ENCODE measurements at regions not wholly inside any gene's neighbourhood (a gene's known extent, or its start where the extent isn't known, plus 50 kb on each side); places are given as distances from the start of the nearest gene placed in this dataset.

DNA sequence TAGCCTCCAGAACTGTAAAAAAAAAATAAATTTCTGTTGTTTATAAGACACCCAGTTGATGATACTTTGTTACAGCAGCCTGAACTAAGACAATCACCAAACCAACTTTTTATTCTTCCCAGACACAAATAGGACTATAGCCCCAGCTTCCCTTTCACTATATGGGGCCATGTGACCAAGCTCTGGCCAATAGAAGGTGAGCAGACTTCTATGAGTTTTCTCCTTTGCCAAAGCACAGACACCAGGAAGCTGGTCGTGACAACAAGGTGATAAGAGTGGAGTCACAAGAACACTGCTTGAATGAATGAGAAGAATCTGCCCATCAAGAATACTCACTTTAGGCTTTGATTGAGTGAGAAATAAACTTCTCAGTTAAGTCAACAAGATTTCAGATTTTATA is 217.7 kb downstream of the DEPDC1B start:
- 35% methylated on average over 1 of the region's 1 CpG for WGBS

DNA sequence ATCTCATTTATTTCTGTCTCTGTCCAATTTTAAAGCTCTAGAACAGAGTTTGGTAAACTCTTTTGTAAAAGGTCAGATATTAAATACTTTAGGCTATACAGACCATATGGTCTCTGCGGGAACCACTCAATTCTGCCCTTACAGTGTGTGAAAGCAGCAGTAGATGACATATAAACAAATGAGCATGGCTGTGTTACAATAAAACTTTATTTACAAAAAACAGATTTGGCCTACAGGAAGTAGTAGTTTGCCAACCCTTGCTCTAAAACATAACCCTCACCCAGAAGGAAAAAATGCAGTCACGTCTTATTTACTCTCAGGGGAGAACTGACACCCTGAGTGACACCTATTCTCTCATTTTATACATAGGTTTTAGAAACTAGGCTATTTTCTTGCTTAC is 220.4 kb downstream of the DEPDC1B start:
- Histone ChIP-seq H3K9me3 (ENCODE audit: control insufficient read depth in 4 of 4, low read length in 3 of 4) (peaks cover 0 to 5% (median under 1%) of the 10 kb centered on the region in 4 donors), H3K4me3 (ENCODE audit: low read depth in 1 of 3, low read length in 3 of 3) (no peak overlapping the region), H3K27me3 (ENCODE audit: control insufficient read depth in 4 of 4, insufficient read depth in 4 of 4, low read length in 3 of 4) (no peaks in the 10 kb centered on the region), H3K4me1 (ENCODE audit: control insufficient read depth in 4 of 4, insufficient read depth in 4 of 4, low read length in 3 of 4) (no peaks in the 10 kb centered on the region), H3K36me3 (ENCODE audit: control insufficient read depth in 4 of 4, insufficient read depth in 3 of 4, low read depth in 1 of 4, low read length in 3 of 4) (no peaks in the 10 kb centered on the region), H3K27ac (ENCODE audit: low read depth in 1 of 2, low read length in 2 of 2) (no peak overlapping the region), H3K9ac (ENCODE audit: low read depth in 1 of 2, low read length in 2 of 2) (no peak overlapping the region)
- WGBS, result 89% methylated on average over 2 of the region's 2 CpGs
- no peak for DNase-seq (ENCODE audit: low spot score)
- no peak for TF ChIP-seq RAD21 (IDR thresholded peaks at IDR 0.05)
- TF ChIP-seq, protein P1, sequence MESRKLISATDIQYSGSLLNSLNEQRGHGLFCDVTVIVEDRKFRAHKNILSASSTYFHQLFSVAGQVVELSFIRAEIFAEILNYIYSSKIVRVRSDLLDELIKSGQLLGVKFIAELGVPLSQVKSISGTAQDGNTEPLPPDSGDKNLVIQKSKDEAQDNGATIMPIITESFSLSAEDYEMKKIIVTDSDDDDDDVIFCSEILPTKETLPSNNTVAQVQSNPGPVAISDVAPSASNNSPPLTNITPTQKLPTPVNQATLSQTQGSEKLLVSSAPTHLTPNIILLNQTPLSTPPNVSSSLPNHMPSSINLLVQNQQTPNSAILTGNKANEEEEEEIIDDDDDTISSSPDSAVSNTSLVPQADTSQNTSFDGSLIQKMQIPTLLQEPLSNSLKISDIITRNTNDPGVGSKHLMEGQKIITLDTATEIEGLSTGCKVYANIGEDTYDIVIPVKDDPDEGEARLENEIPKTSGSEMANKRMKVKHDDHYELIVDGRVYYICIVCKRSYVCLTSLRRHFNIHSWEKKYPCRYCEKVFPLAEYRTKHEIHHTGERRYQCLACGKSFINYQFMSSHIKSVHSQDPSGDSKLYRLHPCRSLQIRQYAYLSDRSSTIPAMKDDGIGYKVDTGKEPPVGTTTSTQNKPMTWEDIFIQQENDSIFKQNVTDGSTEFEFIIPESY (IDR thresholded peaks at IDR 0.05), result no peak
- TF ChIP-seq, protein P2, sequence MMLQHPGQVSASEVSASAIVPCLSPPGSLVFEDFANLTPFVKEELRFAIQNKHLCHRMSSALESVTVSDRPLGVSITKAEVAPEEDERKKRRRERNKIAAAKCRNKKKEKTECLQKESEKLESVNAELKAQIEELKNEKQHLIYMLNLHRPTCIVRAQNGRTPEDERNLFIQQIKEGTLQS (IDR thresholded peaks at IDR 0.05), result no peak
- no peak for TF ChIP-seq TAF1 (conservative IDR thresholded peaks at IDR 0.05)
- TF ChIP-seq JUND (IDR thresholded peaks at IDR 0.05), result no peak
- no peak for TF ChIP-seq SP1 (IDR thresholded peaks at IDR 0.05)
- no peak for TF ChIP-seq YY1 (IDR thresholded peaks at IDR 0.05)

More for the DNA sequence above, 217.7 kb downstream of the DEPDC1B start:
- peaks cover 0 to 5% (median under 1%) of the 10 kb centered on the region in 4 donors for H3K9me3 ChIP-seq (ENCODE audit: control insufficient read depth in 4 of 4, low read length in 3 of 4)
- no peaks in the 10 kb centered on the region for H3K27me3 ChIP-seq (ENCODE audit: control insufficient read depth in 4 of 4, insufficient read depth in 4 of 4, low read length in 3 of 4)
- TF ChIP-seq FOXA2 (IDR thresholded peaks at IDR 0.05) (no peak), HNF4G (IDR thresholded peaks at IDR 0.05) (no peak), TAF1 (conservative IDR thresholded peaks at IDR 0.05) (no peak), RAD21 (IDR thresholded peaks at IDR 0.05) (no peak)
- no peak overlapping the region for H3K4me3 ChIP-seq (ENCODE audit: low read depth in 1 of 3, low read length in 3 of 3)
- DNase-seq (ENCODE audit: low spot score), result no peak
- no peaks in the 10 kb centered on the region for H3K36me3 ChIP-seq (ENCODE audit: control insufficient read depth in 4 of 4, insufficient read depth in 3 of 4, low read depth in 1 of 4, low read length in 3 of 4)
- no peak overlapping the region for H3K27ac ChIP-seq (ENCODE audit: low read depth in 1 of 2, low read length in 2 of 2)
- no peak overlapping the region for H3K9ac ChIP-seq (ENCODE audit: low read depth in 1 of 2, low read length in 2 of 2)
- H3K4me1 ChIP-seq (ENCODE audit: control insufficient read depth in 4 of 4, insufficient read depth in 4 of 4, low read length in 3 of 4), result no peaks in the 10 kb centered on the region

GRCh38 chr5:60477849-60478248 is 222.1 kb downstream of the DEPDC1B start:
- Histone ChIP-seq H3K4me3 (ENCODE audit: low read depth in 1 of 3, low read length in 3 of 3) (no peak overlapping the region), H3K36me3 (ENCODE audit: control insufficient read depth in 4 of 4, insufficient read depth in 3 of 4, low read depth in 1 of 4, low read length in 3 of 4) (no peaks in the 10 kb centered on the region), H3K9ac (ENCODE audit: low read depth in 1 of 2, low read length in 2 of 2) (no peak overlapping the region), H3K27me3 (ENCODE audit: control insufficient read depth in 4 of 4, insufficient read depth in 4 of 4, low read length in 3 of 4) (no peaks in the 10 kb centered on the region), H3K9me3 (ENCODE audit: control insufficient read depth in 4 of 4, low read length in 3 of 4) (peaks cover 0 to 5% (median under 1%) of the 10 kb centered on the region in 4 donors), H3K4me1 (ENCODE audit: control insufficient read depth in 4 of 4, insufficient read depth in 4 of 4, low read length in 3 of 4) (no peaks in the 10 kb centered on the region), H3K27ac (ENCODE audit: low read depth in 1 of 2, low read length in 2 of 2) (no peak overlapping the region)
- no peak for DNase-seq (ENCODE audit: low spot score)
- TF ChIP-seq MAX (IDR thresholded peaks at IDR 0.05) (no peak), HNF4G (IDR thresholded peaks at IDR 0.05) (no peak), TAF1 (conservative IDR thresholded peaks at IDR 0.05) (no peak)
- TF ChIP-seq, protein P3, sequence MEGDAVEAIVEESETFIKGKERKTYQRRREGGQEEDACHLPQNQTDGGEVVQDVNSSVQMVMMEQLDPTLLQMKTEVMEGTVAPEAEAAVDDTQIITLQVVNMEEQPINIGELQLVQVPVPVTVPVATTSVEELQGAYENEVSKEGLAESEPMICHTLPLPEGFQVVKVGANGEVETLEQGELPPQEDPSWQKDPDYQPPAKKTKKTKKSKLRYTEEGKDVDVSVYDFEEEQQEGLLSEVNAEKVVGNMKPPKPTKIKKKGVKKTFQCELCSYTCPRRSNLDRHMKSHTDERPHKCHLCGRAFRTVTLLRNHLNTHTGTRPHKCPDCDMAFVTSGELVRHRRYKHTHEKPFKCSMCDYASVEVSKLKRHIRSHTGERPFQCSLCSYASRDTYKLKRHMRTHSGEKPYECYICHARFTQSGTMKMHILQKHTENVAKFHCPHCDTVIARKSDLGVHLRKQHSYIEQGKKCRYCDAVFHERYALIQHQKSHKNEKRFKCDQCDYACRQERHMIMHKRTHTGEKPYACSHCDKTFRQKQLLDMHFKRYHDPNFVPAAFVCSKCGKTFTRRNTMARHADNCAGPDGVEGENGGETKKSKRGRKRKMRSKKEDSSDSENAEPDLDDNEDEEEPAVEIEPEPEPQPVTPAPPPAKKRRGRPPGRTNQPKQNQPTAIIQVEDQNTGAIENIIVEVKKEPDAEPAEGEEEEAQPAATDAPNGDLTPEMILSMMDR (IDR thresholded peaks at IDR 0.05; ENCODE audit: low read depth, low read length, missing input control), result no peak

Data from liver (tissue), 8 donors.